ENCODE measurements at regions not wholly inside any gene's neighbourhood (a gene's known extent, or its start where the extent isn't known, plus 50 kb on each side); places are given as distances from the start of the nearest gene placed in this dataset.

DNA sequence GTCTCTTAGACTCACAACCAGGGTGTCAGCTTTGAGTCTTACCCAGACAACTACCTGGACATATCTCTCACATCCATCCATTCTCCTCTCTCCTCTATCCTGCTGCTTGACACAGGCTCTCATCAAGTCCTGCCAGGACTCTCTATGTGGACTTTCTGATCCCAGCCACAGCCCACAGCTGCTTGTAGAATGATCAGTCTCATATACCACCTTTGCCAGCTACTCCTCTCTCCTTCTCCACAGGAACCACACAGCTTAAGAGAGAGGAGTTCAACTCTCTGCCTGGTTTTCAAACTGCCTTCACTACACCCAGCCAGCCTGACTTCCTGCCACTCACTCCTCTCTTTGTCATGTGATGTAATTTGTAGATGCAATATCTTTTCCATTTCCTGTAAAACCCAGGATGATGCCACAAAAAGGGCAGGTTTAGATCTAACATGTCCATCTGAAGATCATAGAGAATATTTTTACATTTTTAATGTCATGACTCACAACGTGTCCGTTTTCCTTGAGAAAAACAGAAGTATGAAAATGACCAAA is 154.0 kb downstream of the RAB11FIP2 start:
- TF ChIP-seq POLR2A (IDR thresholded peaks at IDR 0.05), result no peak
- TF ChIP-seq, protein P1, sequence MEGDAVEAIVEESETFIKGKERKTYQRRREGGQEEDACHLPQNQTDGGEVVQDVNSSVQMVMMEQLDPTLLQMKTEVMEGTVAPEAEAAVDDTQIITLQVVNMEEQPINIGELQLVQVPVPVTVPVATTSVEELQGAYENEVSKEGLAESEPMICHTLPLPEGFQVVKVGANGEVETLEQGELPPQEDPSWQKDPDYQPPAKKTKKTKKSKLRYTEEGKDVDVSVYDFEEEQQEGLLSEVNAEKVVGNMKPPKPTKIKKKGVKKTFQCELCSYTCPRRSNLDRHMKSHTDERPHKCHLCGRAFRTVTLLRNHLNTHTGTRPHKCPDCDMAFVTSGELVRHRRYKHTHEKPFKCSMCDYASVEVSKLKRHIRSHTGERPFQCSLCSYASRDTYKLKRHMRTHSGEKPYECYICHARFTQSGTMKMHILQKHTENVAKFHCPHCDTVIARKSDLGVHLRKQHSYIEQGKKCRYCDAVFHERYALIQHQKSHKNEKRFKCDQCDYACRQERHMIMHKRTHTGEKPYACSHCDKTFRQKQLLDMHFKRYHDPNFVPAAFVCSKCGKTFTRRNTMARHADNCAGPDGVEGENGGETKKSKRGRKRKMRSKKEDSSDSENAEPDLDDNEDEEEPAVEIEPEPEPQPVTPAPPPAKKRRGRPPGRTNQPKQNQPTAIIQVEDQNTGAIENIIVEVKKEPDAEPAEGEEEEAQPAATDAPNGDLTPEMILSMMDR (IDR thresholded peaks at IDR 0.05), result no peak

Measured in testis (tissue), 2 donors.